ENCODE measurements at regions not wholly inside any gene's neighbourhood (a gene's known extent, or its start where the extent isn't known, plus 50 kb on each side); places are given as distances from the start of the nearest gene placed in this dataset.

DNA sequence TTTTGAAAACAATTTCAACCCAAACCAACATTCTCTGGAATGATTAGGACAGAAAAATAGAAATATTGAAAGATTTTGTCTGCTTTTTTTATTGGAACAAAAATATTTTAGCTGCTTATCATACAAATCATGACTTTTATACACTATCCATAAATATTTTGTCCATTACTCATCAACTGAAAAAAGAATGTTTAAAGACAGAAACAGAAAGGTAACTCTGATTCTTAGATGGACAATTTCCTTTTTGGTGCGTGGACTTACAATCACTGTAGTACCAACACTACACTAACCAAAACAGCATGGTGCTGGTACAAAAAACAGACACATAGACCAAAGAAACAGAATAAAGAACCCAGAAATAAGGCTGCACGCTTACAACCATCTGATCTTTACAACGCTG is 582.8 kb upstream of the CCDC54 start:
- no peak for TF ChIP-seq POLR2AphosphoS5 (IDR thresholded peaks at IDR 0.05; ENCODE audit: low read depth, low read length)
- TF ChIP-seq POLR2A (IDR thresholded peaks at IDR 0.05; ENCODE audit: low read depth, low read length) = no peak
- no peak for TF ChIP-seq SPI1 (IDR thresholded peaks at IDR 0.05; ENCODE audit: low read depth, low read length)
- no peak for TF ChIP-seq PAX5 (IDR thresholded peaks at IDR 0.05; ENCODE audit: insufficient read depth, low read length, severe bottlenecking)
- TF ChIP-seq TAF1 (IDR thresholded peaks at IDR 0.05; ENCODE audit: low read depth, low read length) = no peak
- TF ChIP-seq POU2F2 (IDR thresholded peaks at IDR 0.05; ENCODE audit: low read depth, low read length) = no peak

Data from GM12891 (cell line).